ENCODE measurements at regions not wholly inside any gene's neighbourhood (a gene's known extent, or its start where the extent isn't known, plus 50 kb on each side); places are given as distances from the start of the nearest gene placed in this dataset.

- no peak for DNase-seq (ENCODE audit: low read depth in 2 of 2)
Measured at GRCh38 chr2:10237392-10238321, 65.0 kb upstream of the HPCAL1 start.

GRCh38 chr2:10238396-10238795, 64.3 kb upstream of the HPCAL1 start:
- DNase-seq (ENCODE audit: low read depth in 2 of 2): no peak

- DNase-seq (ENCODE audit: low read depth in 2 of 2): no peak
Measured at GRCh38 chr2:10238991-10239485, 63.7 kb upstream of the HPCAL1 start.

- no peak for DNase-seq (ENCODE audit: low read depth in 2 of 2)
Measured at GRCh38 chr2:10239561-10239967, 63.1 kb upstream of the HPCAL1 start.

- no peak for DNase-seq (ENCODE audit: low read depth in 2 of 2)
Measured at GRCh38 chr2:10240161-10240681, 62.5 kb upstream of the HPCAL1 start.

GRCh38 chr2:10240911-10241610, 61.6 kb upstream of the HPCAL1 start:
- no peak for DNase-seq (ENCODE audit: low read depth in 2 of 2)

GRCh38 chr2:10241641-10242430, 60.9 kb upstream of the HPCAL1 start:
- DNase-seq (ENCODE audit: low read depth in 2 of 2): no peak

GRCh38 chr2:10242451-10242850, 60.3 kb upstream of the HPCAL1 start:
- no peak for DNase-seq (ENCODE audit: low read depth in 2 of 2)

GRCh38 chr2:10242998-10243925, 59.4 kb upstream of the HPCAL1 start:
- no peak for DNase-seq (ENCODE audit: low read depth in 2 of 2)

- DNase-seq (ENCODE audit: low read depth in 2 of 2): no peak
Measured at GRCh38 chr2:10243926-10244270, 58.8 kb upstream of the HPCAL1 start.

GRCh38 chr2:10245021-10245420, 57.7 kb upstream of the HPCAL1 start:
- no peak for DNase-seq (ENCODE audit: low read depth in 2 of 2)

- no peak for DNase-seq (ENCODE audit: low read depth in 2 of 2)
Measured at GRCh38 chr2:10245661-10246060, 57.0 kb upstream of the HPCAL1 start.

- no peak for DNase-seq (ENCODE audit: low read depth in 2 of 2)
Measured at GRCh38 chr2:10246370-10246769, 56.3 kb upstream of the HPCAL1 start.

- no peak for DNase-seq (ENCODE audit: low read depth in 2 of 2)
Measured at GRCh38 chr2:10246831-10247230, 55.9 kb upstream of the HPCAL1 start.

- no peak for DNase-seq (ENCODE audit: low read depth in 2 of 2)
Measured at GRCh38 chr2:10249798-10250197, 52.9 kb upstream of the HPCAL1 start.

GRCh38 chr2:10252224-10252623, 50.5 kb upstream of the HPCAL1 start:
- no peak for DNase-seq (ENCODE audit: low read depth in 2 of 2)

- DNase-seq (ENCODE audit: low read depth in 2 of 2): no peak
Measured at GRCh38 chr2:10252661-10253060, 50.0 kb upstream of the HPCAL1 start.

Data from lung microvascular endothelial cell (primary cell).